LNCAP (cell line): ENCODE measurements at regions not wholly inside any gene's neighbourhood (a gene's known extent, or its start where the extent isn't known, plus 50 kb on each side); places are given as distances from the start of the nearest gene placed in this dataset.

ENCODE experiments used
- CTCF ChIP-seq: fragments of 450-650 bp; IDR thresholded peaks from 2 replicates; pipeline ENCODE4 v1.5.1; 2017; ENCODE audit warnings: mild to moderate bottlenecking

DNA sequence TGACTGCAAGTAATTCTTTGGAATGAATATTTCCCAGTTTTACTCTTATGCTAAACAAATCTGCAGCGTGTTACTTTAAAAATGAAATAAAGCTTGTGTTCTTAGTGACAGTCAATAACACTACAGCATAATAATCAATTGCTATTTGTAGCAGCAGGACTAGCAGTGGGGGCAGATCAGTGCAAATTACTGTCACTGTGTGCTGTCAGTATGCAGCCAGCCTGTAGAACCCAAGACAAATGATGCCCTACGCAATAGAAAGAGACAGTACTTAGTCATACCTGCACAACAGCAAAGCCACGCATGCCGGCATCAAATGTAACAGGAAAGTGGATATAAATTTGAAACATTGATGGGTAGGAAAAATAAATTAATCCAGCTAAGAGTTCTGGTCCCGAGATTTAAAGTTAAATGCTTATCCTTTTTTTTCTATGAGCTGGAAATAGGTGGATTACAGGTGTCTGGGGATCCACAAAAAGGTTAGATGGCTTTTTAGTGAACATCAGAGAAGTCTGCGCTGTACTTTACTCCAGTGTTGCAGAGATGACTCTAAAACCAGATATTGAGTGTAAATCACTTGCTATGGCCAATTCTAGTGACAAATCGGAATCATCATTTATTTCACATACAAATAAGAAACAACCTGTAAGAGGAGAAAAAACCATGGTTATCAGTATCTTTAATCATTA, 812.4 kb upstream of the ZEB2 start:
- TF ChIP-seq CTCF = no peak

DNA sequence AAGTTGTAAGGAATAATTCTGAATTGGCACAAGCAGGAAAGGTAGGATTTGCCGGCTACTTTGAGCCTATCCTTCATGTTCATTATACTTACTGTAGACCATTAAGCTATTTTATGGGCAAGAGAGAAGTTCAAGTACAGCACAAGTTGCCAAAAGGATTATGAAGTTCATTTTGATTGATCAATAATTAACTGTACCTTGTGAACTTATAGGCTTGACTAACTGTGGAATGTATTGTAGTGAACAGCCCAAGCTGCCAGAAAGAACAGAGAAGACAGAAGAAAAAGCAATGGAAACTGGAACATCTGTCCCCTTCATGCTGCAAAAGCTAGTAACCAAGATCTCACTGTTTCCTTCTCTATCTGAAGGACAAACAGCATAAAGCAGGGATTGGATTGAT, 810.1 kb upstream of the ZEB2 start:
- no peak for TF ChIP-seq CTCF

DNA sequence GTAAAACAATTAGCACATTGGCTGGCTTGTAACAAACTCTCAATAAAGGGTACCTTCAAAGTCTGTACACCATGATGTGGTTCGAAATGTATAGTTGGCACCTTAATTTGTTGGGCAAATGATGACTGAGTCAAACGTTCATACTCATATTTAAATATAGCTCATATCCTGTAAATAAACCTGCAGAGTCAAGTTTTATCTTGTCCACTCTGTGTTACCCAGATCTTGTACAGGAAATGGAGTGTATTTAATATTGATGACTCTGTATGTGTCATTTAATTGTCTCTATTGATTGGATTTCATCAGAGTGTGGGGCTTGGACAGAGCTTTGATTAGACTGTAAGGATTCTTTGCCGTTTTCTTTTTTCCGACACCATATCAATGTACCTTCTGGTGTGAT, 805.6 kb upstream of the ZEB2 start:
- TF ChIP-seq CTCF = no peak

- TF ChIP-seq CTCF = no peak
Measured at GRCh38 chr2:145324748-145325147, 804.8 kb upstream of the ZEB2 start.

DNA sequence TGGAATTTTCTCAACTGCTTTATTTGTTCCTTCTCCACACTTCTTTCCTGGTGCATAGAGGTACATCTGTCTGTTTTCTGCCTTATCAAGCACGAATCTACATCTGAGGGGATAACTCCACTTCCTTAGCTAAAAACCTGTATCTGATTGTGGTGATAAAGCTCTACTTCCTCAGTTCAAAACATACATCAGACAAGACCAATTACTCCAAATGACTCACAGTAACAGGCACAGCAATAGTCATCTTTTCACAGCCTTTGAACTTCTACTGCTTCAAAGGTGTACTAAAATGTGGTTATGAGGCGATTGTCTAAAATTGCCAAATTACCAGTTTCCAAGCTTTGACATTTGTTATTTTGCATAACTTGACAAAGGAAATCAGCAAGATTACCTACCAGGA, 803.6 kb upstream of the ZEB2 start:
- TF ChIP-seq CTCF = no peak

- no peak for TF ChIP-seq CTCF
Measured at GRCh38 chr2:145321344-145321743, 801.4 kb upstream of the ZEB2 start.

GRCh38 chr2:145316496-145316895, 796.6 kb upstream of the ZEB2 start:
- no peak for TF ChIP-seq CTCF

GRCh38 chr2:145315053-145315452, 795.1 kb upstream of the ZEB2 start:
- no peak for TF ChIP-seq CTCF
